Neuron (in vitro differentiated cells): ENCODE measurements at regions not wholly inside any gene's neighbourhood (a gene's known extent, or its start where the extent isn't known, plus 50 kb on each side); places are given as distances from the start of the nearest gene placed in this dataset.
"Not testable (repeated sequence)": the region's sequence is repeated elsewhere in the genome, so short reads cannot be mapped to it uniquely, and the experiment has no call there.

Source experiments
- H2AFZ ChIP-seq: one replicate; pipeline ENCODE4 v1.6.1; 2013; ENCODE audit warnings: low read depth, mild to moderate bottlenecking, inconsistent platforms, low read length, moderate library complexity
- H3K27me3 ChIP-seq: one replicate; pipeline ENCODE4 v1.6.1; 2013; ENCODE audit warnings: low read length; ENCODE audit not compliant: insufficient read depth
- H3K36me3 ChIP-seq: one replicate; pipeline ENCODE4 v1.6.1; 2013; ENCODE audit warnings: low read length; ENCODE audit not compliant: insufficient read depth
- H3K4me1 ChIP-seq: one replicate; pipeline ENCODE4 v1.6.1; 2013; ENCODE audit warnings: low read length; ENCODE audit not compliant: insufficient read depth
- H3K4me3 ChIP-seq: 2 replicates; pipeline ENCODE4 v1.5.1; 2013; ENCODE audit warnings: mild to moderate bottlenecking, low read length, moderate library complexity
- H3K9me3 ChIP-seq: one replicate; pipeline ENCODE4 v1.6.1; 2013; ENCODE audit warnings: low read length

GRCh38 chr5:21085791-21086190 is 1097.8 kb upstream of the CDH18 start:
- Histone ChIP-seq H3K9me3 (no peaks in the 10 kb centered on the region), H3K36me3 (no peaks in the 10 kb centered on the region), H2AFZ (no peak overlapping the region), H3K27me3 (no peaks in the 10 kb centered on the region), H3K4me3 (no peak overlapping the region), H3K4me1 (no peaks in the 10 kb centered on the region)

- no peak overlapping the region for H3K4me3 ChIP-seq
- peaks cover 2% of the 10 kb centered on the region for H3K4me1 ChIP-seq
- H2AFZ ChIP-seq: no peak overlapping the region
- no peaks in the 10 kb centered on the region for H3K36me3 ChIP-seq
- H3K27me3 ChIP-seq: no peaks in the 10 kb centered on the region
- H3K9me3 ChIP-seq: no peaks in the 10 kb centered on the region
Measured at GRCh38 chr5:21071986-21072385, 1084.0 kb upstream of the CDH18 start.

GRCh38 chr5:21071421-21071820 is 1083.4 kb upstream of the CDH18 start:
- Histone ChIP-seq H2AFZ (no peak overlapping the region), H3K27me3 (no peaks in the 10 kb centered on the region), H3K4me3 (no peak overlapping the region), H3K9me3 (no peaks in the 10 kb centered on the region), H3K4me1 (peaks cover 2% of the 10 kb centered on the region), H3K36me3 (no peaks in the 10 kb centered on the region)

- Histone ChIP-seq H3K4me1 (peaks cover 2% of the 10 kb centered on the region), H3K4me3 (no peak overlapping the region), H3K36me3 (no peaks in the 10 kb centered on the region), H2AFZ (no peak overlapping the region), H3K27me3 (no peaks in the 10 kb centered on the region), H3K9me3 (no peaks in the 10 kb centered on the region)
Measured at GRCh38 chr5:21070858-21071257, 1082.9 kb upstream of the CDH18 start.

GRCh38 chr5:21067724-21068123 is 1079.7 kb upstream of the CDH18 start:
- Histone ChIP-seq H3K4me3 (no peak overlapping the region), H3K9me3 (peaks cover 2% of the 10 kb centered on the region), H3K4me1 (peaks cover 2% of the 10 kb centered on the region), H2AFZ (no peak overlapping the region), H3K36me3 (no peaks in the 10 kb centered on the region), H3K27me3 (no peaks in the 10 kb centered on the region)

GRCh38 chr5:21063146-21063545 is 1075.1 kb upstream of the CDH18 start:
- Histone ChIP-seq H3K4me1 (no peaks in the 10 kb centered on the region), H2AFZ (no peak overlapping the region), H3K27me3 (no peaks in the 10 kb centered on the region), H3K4me3 (no peak overlapping the region), H3K36me3 (no peaks in the 10 kb centered on the region), H3K9me3 (peaks cover 2% of the 10 kb centered on the region)

- Histone ChIP-seq H3K4me1 (no peaks in the 10 kb centered on the region), H3K36me3 (no peaks in the 10 kb centered on the region), H3K27me3 (no peaks in the 10 kb centered on the region), H3K4me3 (no peak overlapping the region), H3K9me3 (peaks cover 2% of the 10 kb centered on the region), H2AFZ (no peak overlapping the region)
Measured at GRCh38 chr5:21058289-21058688, 1070.3 kb upstream of the CDH18 start.

GRCh38 chr5:21051945-21052344 is 1063.9 kb upstream of the CDH18 start:
- no peaks in the 10 kb centered on the region for H3K4me1 ChIP-seq
- H2AFZ ChIP-seq: no peak overlapping the region
- no peaks in the 10 kb centered on the region for H3K27me3 ChIP-seq
- no peaks in the 10 kb centered on the region for H3K36me3 ChIP-seq
- H3K9me3 ChIP-seq: no peaks in the 10 kb centered on the region
- no peak overlapping the region for H3K4me3 ChIP-seq

- no peak overlapping the region for H3K4me3 ChIP-seq
- H3K27me3 ChIP-seq: no peaks in the 10 kb centered on the region
- H3K36me3 ChIP-seq: no peaks in the 10 kb centered on the region
- H3K4me1 ChIP-seq: no peaks in the 10 kb centered on the region
- no peaks in the 10 kb centered on the region for H3K9me3 ChIP-seq
- no peak overlapping the region for H2AFZ ChIP-seq
Measured at GRCh38 chr5:21049901-21050300, 1061.9 kb upstream of the CDH18 start.

GRCh38 chr5:21030981-21031380 is 1043.0 kb upstream of the CDH18 start:
- H3K36me3 ChIP-seq: no peaks in the 10 kb centered on the region
- H2AFZ ChIP-seq: peak overlapping the region; percentile 7
- H3K27me3 ChIP-seq: no peaks in the 10 kb centered on the region
- no peak overlapping the region for H3K4me3 ChIP-seq
- H3K4me1 ChIP-seq: no peaks in the 10 kb centered on the region
- no peaks in the 10 kb centered on the region for H3K9me3 ChIP-seq

GRCh38 chr5:21024966-21025365 is 1037.0 kb upstream of the CDH18 start:
- Histone ChIP-seq H3K9me3 (no peaks in the 10 kb centered on the region), H3K27me3 (no peaks in the 10 kb centered on the region), H2AFZ (no peak overlapping the region), H3K36me3 (no peaks in the 10 kb centered on the region), H3K4me3 (no peak overlapping the region), H3K4me1 (no peaks in the 10 kb centered on the region)

- Histone ChIP-seq H3K4me1 (no peaks in the 10 kb centered on the region), H3K9me3 (no peaks in the 10 kb centered on the region), H3K36me3 (no peaks in the 10 kb centered on the region), H2AFZ (no peak overlapping the region), H3K27me3 (no peaks in the 10 kb centered on the region), H3K4me3 (no peak overlapping the region)
Measured at GRCh38 chr5:21013237-21013636, 1025.2 kb upstream of the CDH18 start.

GRCh38 chr5:21007781-21008180 is 1019.8 kb upstream of the CDH18 start:
- Histone ChIP-seq H3K4me3 (no peak overlapping the region), H3K9me3 (no peaks in the 10 kb centered on the region), H2AFZ (no peak overlapping the region), H3K4me1 (no peaks in the 10 kb centered on the region), H3K36me3 (no peaks in the 10 kb centered on the region), H3K27me3 (no peaks in the 10 kb centered on the region)

- not testable (repeated sequence) for H3K27me3 ChIP-seq, H3K4me1 ChIP-seq, H3K36me3 ChIP-seq, H2AFZ ChIP-seq, H3K4me3 ChIP-seq, H3K9me3 ChIP-seq
Measured at GRCh38 chr5:20988933-20989332, 1000.9 kb upstream of the CDH18 start.
